ENCODE measurements at regions not wholly inside any gene's neighbourhood (a gene's known extent, or its start where the extent isn't known, plus 50 kb on each side); places are given as distances from the start of the nearest gene placed in this dataset.

- TF ChIP-seq CTCF (IDR thresholded peaks at IDR 0.05; ENCODE audit: control extremely low read depth in 1 of 3, insufficient read depth in 1 of 3, low read depth in 1 of 3, low read length in 3 of 3) (no peak), EZH2 (IDR thresholded peaks at IDR 0.05; ENCODE audit: low read depth, low read length, severe bottlenecking) (no peak), TAF1 (IDR thresholded peaks at IDR 0.05; ENCODE audit: low read depth, low read length) (no peak)
Observed at GRCh38 chr3:194069421-194070219, 66.3 kb upstream of the HES1 start.

Measured in H1 (cell line).